HepG2 (cell line): ENCODE measurements at regions not wholly inside any gene's neighbourhood (a gene's known extent, or its start where the extent isn't known, plus 50 kb on each side); places are given as distances from the start of the nearest gene placed in this dataset.

Experiments
- ATAC-seq: fragments of 200-7000 bp; cut with Tn5 transposase; 3 replicates; pipeline ENCODE4 v1.9.1; 2020; ENCODE audit warnings: mild to moderate bottlenecking, moderate library complexity
- BruUV-seq: library from RNA; stranded (reverse); fragments of 400-500 nt; replicated peaks from 2 replicates; lab custom pipeline; 2021; lab: Mats Ljungman, UMichigan
- CTCF ChIA-PET: fragments of 300-600 bp; formaldehyde crosslinking; extraction: SDS; loops from one replicate; lab custom pipeline; 2021; ENCODE audit warnings: low total read pairs, inconsistent platforms, low intra/inter-chr PET ratio; lab: Yijun Ruan, JAX
- POLR2A ChIA-PET: fragments of 350-600 bp; sonication (Branson Sonifier 250); formaldehyde crosslinking; loops from one replicate; lab custom pipeline; 2020; ENCODE audit warnings: antibody characterized with exemption, inconsistent platforms; lab: Yijun Ruan, JAX
- DNase-seq: peaks from one replicate; pipeline ENCODE4 v3.0.0-alpha.2; 2015; ENCODE audit warnings: low spot score
- FAIRE-seq: peaks from 3 replicates; lab custom pipeline; 2011; peaks lifted over from hg19 to GRCh38; lab: Jason Lieb, UNC
- H2AFZ ChIP-seq: one replicate; pipeline ENCODE4 v1.6.1; 2011; ENCODE audit warnings: low read length, inconsistent platforms
- H3K27ac ChIP-seq: fragments of 300-600 bp; 3 replicates; pipeline ENCODE4 v1.8.0; 2011; ENCODE audit warnings: mixed run types, mild to moderate bottlenecking, mixed read lengths, low read length, inconsistent platforms; ENCODE audit not compliant: insufficient read depth; ENCODE audit errors: extremely low read length
- H3K27me3 ChIP-seq, 2 experiments: fragments of 200-600 bp in 1 of 2; 2 replicates in 1 of 2; 3 replicates in 1 of 2; pipeline versions ENCODE4 v1.6.0 to v1.8.0; 2011; ENCODE audit warnings: low read length in 2 of 2, mild to moderate bottlenecking in 2 of 2, moderate library complexity in 2 of 2, inconsistent platforms in 1 of 2; ENCODE audit not compliant: insufficient read depth in 2 of 2, control insufficient read depth in 1 of 2
- H3K36me3 ChIP-seq, 2 experiments: fragments of 200-600 bp in 1 of 2; replicated peaks in 1 of 2; 2 replicates in 1 of 2; 3 replicates in 1 of 2; pipeline versions ENCODE4 v1.5.1 to v1.8.0; 2011; ENCODE audit warnings: low read length in 2 of 2, inconsistent platforms in 1 of 2; ENCODE audit not compliant: insufficient read depth in 2 of 2, control insufficient read depth in 1 of 2
- H3K4me1 ChIP-seq: 2 replicates; pipeline ENCODE4 v1.5.1; 2012; ENCODE audit warnings: low read length, inconsistent platforms; ENCODE audit not compliant: insufficient read depth
- H3K4me2 ChIP-seq: 2 replicates; pipeline ENCODE4 v1.6.0; 2011; ENCODE audit warnings: low read depth, low read length, inconsistent platforms
- H3K4me3 ChIP-seq, 3 experiments: fragments of 200-600 bp in 1 of 3; sonication (generic), shearing (Covaris generic) in 1 of 3; replicated peaks in 1 of 3; 2 replicates each; pipeline ENCODE4 v1.5.1; 2011 to 2016; ENCODE audit warnings: low read length in 3 of 3, inconsistent platforms in 2 of 3, low read depth in 2 of 3, mild to moderate bottlenecking in 2 of 3, control low read depth in 1 of 3, mixed read lengths in 1 of 3; ENCODE audit not compliant: insufficient read depth in 1 of 3
- H3K79me2 ChIP-seq: one replicate; pipeline ENCODE4 v1.6.1; 2011; ENCODE audit warnings: low read length, inconsistent platforms; ENCODE audit not compliant: insufficient read depth
- H3K9ac ChIP-seq: 2 replicates; pipeline ENCODE4 v1.6.0; 2011; ENCODE audit warnings: mild to moderate bottlenecking, low read depth, low read length, inconsistent platforms; ENCODE audit not compliant: insufficient read depth
- H3K9me3 ChIP-seq: 2 replicates; pipeline ENCODE4 v1.5.1; 2012; ENCODE audit warnings: mild to moderate bottlenecking, low read length
- H4K20me1 ChIP-seq: 2 replicates; pipeline ENCODE4 v1.6.0; 2011; ENCODE audit warnings: inconsistent platforms, mild to moderate bottlenecking, low read length, moderate library complexity; ENCODE audit not compliant: insufficient read depth
- ARNT ChIP-seq: fragments of 450-650 bp; IDR thresholded peaks from 2 replicates; pipeline ENCODE4 v1.6.1; 2017
- EHMT2 ChIP-seq: fragments of 200-600 bp; sonication (generic); IDR thresholded peaks from 2 replicates; pipeline ENCODE4 v1.7.0; 2017; ENCODE audit warnings: antibody characterized with exemption, low read depth, low read length, borderline replicate concordance
- ZNF335 ChIP-seq: sonication (generic); formaldehyde crosslinking; IDR thresholded peaks from 2 replicates; pipeline ENCODE4 v1.4.0; 2020; ENCODE audit warnings: missing genetic modification reagents
- ZNF446 ChIP-seq: sonication (generic); formaldehyde crosslinking; IDR thresholded peaks from 2 replicates; pipeline ENCODE4 v1.5.0; 2020; ENCODE audit warnings: mild to moderate bottlenecking, missing genetic modification reagents
- WGBS: methylation state at CpG from one replicate; pipeline ENCODE4 v1.1.6; 2017; ENCODE audit warnings: low lambda C conversion rate; 5-methylcytosine and 5-hydroxymethylcytosine counted together
- in situ Hi-C: cut with HindIII; loops from 2 replicates; pipeline ENCODE4 v1.10.0; 2017; ENCODE audit warnings: low pct_unique_long_range_greater_than_20kb; ENCODE audit not compliant: extremely low pct_ligation_motif_present
- intact Hi-C: fragments of 100-400 bp; cut with micrococcal nuclease; formaldehyde crosslinking; loops from one replicate; pipeline ENCODE4 v1.10.0; 2022; ENCODE audit not compliant: unreplicated experiment
- TF ChIP-seq, protein P1 (sequence below): sonication (generic); formaldehyde crosslinking; IDR thresholded peaks from 2 replicates; pipeline ENCODE4 v1.5.0; 2020; ENCODE audit warnings: missing genetic modification reagents
- TF ChIP-seq, protein P2 (sequence below): fragments of 450-650 bp; IDR thresholded peaks from 2 replicates; pipeline ENCODE4 v1.6.1; 2016

DNA sequence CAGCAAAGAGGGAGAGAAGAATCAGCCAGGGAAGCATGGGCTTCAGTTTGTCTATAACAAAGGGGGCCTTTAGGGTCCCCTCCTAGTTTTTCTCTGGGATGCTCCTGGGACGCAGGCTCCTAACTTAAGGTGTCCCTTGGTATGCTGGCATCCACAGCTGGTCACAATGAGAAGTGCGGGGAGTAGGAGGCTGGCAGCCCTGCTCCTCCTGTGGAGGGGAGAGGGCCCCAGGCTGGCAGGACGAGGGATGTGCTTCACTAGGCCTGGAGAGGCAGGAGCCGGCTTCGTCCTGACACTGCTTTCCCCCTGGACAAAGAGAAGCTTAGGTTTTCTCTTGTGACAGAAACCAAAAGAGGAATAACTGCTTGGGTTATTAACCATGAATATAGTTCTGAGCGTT, 67.6 kb downstream of the NENF start (continued):
- TF ChIP-seq, protein P1, sequence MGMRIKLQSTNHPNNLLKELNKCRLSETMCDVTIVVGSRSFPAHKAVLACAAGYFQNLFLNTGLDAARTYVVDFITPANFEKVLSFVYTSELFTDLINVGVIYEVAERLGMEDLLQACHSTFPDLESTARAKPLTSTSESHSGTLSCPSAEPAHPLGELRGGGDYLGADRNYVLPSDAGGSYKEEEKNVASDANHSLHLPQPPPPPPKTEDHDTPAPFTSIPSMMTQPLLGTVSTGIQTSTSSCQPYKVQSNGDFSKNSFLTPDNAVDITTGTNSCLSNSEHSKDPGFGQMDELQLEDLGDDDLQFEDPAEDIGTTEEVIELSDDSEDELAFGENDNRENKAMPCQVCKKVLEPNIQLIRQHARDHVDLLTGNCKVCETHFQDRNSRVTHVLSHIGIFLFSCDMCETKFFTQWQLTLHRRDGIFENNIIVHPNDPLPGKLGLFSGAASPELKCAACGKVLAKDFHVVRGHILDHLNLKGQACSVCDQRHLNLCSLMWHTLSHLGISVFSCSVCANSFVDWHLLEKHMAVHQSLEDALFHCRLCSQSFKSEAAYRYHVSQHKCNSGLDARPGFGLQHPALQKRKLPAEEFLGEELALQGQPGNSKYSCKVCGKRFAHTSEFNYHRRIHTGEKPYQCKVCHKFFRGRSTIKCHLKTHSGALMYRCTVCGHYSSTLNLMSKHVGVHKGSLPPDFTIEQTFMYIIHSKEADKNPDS: no peak
- TF ChIP-seq ARNT (no peak), EHMT2 (no peak)

GRCh38 chr1:212500983-212501382, 68.3 kb downstream of the NENF start:
- H3K4me1 ChIP-seq: peaks cover 28% of the 10 kb centered on the region
- CTCF ChIA-PET: no interaction called here

More at GRCh38 chr1:212500983-212501382, 68.3 kb downstream of the NENF start:
- H3K27ac ChIP-seq: no peak overlapping the region
- no peaks in the 10 kb centered on the region for H3K79me2 ChIP-seq
- H3K27me3 ChIP-seq: peaks cover 0 to 30% of the 10 kb centered on the region in 2 experiments; a peak in 3 of 5 replicates
- no peak overlapping the region for H3K9ac ChIP-seq
- WGBS: 0% methylated on average over 1 of the region's 1 CpG
- H3K4me3 ChIP-seq: no peak overlapping the region
- no TSS peak for BruUV-seq
- DNase-seq (no peak), ATAC-seq (no peak), FAIRE-seq (no peak)
- no peaks in the 10 kb centered on the region for H3K9me3 ChIP-seq
- H3K4me2 ChIP-seq: no peak overlapping the region
- in situ Hi-C loops (no loop called here), intact Hi-C loops (no loop called here)
- H4K20me1 ChIP-seq: no peaks in the 10 kb centered on the region
- no peak for TF ChIP-seq ZNF446 (CRISPR knock-in tag)
- no peak for TF ChIP-seq ZNF335
- TF ChIP-seq, protein P2, sequence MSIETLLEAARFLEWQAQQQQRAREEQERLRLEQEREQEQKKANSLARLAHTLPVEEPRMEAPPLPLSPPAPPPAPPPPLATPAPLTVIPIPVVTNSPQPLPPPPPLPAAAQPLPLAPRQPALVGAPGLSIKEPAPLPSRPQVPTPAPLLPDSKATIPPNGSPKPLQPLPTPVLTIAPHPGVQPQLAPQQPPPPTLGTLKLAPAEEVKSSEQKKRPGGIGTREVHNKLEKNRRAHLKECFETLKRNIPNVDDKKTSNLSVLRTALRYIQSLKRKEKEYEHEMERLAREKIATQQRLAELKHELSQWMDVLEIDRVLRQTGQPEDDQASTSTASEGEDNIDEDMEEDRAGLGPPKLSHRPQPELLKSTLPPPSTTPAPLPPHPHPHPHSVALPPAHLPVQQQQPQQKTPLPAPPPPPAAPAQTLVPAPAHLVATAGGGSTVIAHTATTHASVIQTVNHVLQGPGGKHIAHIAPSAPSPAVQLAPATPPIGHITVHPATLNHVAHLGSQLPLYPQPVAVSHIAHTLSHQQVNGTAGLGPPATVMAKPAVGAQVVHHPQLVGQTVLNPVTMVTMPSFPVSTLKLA: peak; percentile 61; the same call in 1 of the 2 replicates
- POLR2A ChIA-PET: no interaction called here
- no peaks in the 10 kb centered on the region for H3K36me3 ChIP-seq
- H2AFZ ChIP-seq: no peak overlapping the region
